NCI-H1092 (cell line): ENCODE measurements at regions not wholly inside any gene's neighbourhood (a gene's known extent, or its start where the extent isn't known, plus 50 kb on each side); places are given as distances from the start of the nearest gene placed in this dataset.

ENCODE experiments used
- DNase-seq: peaks from one replicate; lab custom pipeline; 2025; lab: John Stamatoyannopoulos, UW

DNA sequence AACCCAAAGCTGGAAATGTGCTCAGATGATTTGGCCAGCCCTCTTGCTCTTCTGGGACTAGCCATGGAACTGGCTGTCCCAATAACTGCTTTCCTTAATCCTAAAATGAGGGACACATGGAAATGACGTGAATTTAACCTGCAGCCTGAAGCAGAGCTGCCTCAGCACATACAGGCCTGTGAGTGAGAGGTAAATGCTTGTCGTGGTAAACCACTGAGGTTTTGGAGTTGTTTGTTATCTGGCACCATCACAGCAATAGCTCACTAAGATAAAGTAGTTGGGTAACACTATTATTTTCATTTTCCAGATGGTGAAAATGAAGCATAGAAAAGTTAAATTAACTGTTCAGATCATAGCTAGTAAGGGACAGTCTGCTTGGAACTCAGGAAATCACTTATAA lies 333.4 kb upstream of the CHD6 start:
- no peak for DNase-seq

- no peak for DNase-seq
These were observed 321.5 kb upstream of the CHD6 start for GRCh38 chr20:41939659-41940058.

- no peak for DNase-seq
These were observed 320.2 kb upstream of the CHD6 start for GRCh38 chr20:41938353-41938752.

DNA sequence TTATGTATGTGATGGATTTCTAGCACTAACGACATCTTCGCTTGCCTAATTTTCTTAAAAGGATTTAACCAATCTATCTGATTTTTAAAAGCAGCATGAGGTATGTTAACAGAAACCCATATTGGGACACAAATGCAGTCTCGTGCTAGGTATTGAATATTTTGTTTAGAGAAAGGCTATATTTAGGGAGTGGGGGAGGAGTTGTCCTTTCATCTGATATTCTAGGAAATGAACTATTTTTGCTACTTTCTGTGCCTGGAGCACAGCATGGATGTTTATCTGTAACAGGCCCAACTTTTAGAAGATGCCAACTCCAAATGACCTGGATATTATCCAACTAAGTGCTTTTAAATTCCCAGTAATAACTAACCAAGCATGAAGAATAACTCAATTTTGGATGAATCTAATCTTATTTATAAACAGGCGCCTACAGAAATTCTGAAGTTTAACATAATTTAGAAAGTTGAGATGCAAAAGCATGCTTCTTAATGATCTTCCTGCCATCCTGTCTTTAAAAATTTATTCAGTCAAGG lies 317.1 kb upstream of the CHD6 start:
- DNase-seq = no peak

GRCh38 chr20:41932431-41932830 lies 314.3 kb upstream of the CHD6 start:
- no peak for DNase-seq

DNA sequence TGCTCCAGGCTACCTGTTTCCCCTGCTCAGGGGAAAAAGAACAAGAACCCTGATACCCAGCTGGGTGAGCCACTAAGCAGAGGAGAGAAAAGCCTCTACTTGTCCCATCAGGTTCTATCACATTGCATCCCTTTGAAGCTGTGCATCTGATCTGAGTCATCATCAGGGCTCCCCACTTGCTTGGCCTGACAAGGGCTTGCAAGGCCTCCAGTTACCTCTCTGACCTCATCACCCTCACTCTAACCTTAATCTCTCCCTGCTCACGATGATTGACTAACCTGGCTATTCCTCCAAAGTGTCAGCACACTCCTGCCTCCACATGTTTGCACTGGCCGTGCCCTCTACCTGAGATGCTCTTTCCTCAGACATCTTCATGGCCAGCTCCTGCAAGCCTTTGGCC lies 309.5 kb upstream of the CHD6 start:
- DNase-seq = no peak

DNA sequence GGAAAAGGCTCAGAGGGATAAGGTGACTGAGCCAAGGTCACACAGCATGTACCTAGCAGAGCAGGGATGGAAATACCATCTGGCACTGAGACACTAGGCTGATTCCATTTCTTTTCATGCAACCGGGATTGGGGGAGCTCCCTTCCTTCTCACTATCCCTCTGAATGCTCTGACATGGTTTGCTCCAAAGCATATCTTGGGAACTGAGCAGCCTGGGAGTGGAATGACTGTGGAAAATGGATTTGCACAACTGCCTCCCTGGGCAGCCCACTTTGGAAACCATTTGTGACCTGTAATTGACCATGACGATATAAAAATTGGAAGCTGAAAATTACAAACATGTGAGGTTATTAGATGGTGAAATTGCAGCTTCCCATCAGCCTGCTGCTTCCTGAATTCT lies 309.0 kb upstream of the CHD6 start:
- no peak for DNase-seq

DNA sequence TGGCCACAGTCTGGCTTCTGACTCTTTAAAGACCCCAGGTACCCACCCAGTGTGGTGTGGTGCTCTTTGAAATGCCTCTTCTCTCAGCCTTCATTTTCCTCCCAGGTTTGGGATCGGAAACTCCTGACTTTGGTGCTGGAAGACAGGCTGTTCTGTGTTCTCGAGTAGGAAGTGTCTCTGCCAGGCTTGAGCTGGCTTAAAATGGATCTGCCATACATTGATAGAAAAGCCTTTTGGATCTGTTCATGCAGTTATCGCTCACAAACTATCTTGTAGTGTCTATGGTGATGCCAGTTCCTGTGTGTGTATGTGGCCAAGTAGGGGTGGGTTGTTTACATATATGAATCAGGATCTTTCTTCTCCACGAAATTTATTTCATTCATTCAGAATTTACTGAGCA lies 307.3 kb upstream of the CHD6 start:
- DNase-seq = no peak

DNA sequence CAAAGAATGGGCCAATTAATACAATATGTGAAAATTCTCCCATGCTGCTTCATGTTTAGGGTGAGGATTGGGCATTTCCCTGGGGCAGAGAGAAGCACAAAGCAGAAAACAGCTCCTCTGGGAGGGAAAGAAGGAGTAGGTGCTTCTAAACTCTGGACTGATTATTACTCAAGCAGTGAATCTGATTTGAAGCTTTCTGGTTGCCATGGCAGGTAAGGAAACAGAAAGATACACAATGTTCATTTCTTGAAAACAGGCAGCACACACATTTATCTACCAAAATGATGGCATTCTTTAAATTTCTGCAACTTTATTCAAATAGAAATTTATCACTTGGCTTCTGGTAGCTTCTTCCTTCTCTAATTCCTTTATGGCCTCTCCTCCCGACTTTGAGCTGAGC lies 305.4 kb upstream of the CHD6 start:
- DNase-seq = no peak

DNA sequence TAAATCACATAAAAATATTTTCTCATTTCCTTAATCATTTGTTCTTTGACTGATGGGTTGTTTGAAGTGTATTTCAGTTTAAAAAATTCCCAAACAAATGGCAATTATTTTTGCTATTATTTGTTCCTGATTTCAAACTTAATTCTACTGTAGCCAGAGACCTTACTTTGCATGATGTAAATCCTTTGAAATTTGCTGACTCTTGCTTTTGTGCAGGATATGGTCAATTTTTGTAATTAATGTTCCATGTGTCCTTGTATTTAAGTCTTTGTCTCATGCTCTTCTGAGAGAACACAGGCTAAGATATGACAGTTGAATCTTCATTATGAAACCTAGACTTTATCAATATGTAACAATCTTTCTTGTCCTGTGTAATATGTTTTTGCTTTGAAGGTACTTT lies 295.0 kb upstream of the CHD6 start:
- no peak for DNase-seq

DNA sequence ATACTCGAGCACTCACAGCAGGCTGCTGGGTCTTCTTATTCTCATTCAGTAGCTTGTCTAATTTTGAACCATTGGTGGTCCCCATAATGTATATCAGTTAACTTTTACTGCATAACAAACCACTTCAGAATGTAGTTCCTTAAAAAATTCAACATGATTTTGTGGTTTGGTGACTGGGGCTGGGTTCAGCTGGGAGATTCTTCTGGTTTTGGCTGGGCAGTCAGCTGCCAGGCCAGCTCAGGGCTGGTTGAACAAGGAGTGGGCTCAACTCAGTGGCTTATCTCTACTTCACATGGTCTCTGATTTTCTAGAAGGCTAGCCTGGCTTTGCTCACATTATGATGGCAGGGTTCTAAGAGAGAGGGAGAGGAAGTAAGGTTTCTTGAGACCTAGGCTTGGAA lies 292.4 kb upstream of the CHD6 start:
- DNase-seq = no peak

DNA sequence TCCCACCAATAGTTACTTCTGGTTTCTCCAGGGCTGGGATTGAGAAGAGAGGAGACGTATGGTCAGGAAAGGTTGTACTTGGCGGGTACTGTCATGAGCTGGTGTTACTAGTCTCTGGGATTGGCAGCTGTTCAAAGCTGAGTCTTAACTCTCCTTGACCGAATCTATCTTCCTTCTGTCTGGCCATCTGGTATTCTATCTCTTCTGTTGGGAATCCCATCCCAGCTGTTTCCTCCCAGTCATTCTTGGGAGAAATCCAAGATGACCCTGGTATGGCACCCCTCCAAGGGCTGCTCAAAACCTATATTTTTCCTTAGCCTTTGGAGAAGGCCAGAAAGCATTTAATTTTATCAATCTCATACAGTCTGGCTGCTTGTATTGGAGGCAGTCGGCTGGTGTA lies 287.0 kb upstream of the CHD6 start:
- DNase-seq = no peak

- DNase-seq = no peak
These were observed 285.4 kb upstream of the CHD6 start for GRCh38 chr20:41903586-41903985.

DNA sequence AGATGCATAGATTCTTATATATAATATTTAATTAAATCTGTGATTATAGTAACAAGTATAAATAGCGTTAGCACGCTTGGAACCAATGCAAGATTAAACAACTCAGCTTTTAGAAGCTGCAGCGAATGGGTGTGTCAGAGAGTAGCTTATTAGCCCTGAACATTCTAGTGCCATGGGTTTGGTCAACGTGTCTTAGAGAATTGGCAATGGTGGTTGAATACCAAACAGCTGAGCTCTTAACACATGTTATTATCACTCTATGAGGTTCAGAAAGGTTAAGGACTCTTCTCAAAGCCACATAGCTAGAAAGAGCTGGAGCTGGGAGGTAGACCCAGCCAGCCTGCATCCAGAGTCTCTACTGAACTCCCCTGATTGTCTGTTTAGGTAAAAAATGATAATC lies 284.2 kb upstream of the CHD6 start:
- DNase-seq = no peak

DNA sequence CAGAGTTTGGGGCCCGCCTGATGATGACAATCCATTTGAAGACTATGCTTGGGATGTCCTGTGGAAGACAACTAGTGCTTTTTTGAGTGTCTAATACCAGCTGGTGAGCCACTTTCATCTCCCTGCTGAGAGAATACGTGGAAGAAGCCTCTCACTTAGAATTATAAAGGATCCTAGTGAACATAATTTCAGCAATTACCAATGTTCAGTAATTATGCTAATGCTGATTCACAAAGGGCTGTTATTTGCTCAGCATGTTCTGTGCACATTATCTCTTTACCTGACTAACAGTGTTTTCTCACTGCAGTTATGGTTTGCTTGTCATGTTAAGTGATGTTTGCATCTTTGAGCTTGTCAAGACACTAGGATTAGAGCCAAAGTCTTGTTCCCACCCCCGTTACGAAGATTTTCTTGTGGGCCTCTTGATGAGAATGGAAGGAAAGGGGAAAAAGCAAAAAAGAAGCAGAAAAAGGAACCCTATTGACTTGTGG lies 282.1 kb upstream of the CHD6 start:
- DNase-seq = no peak

DNA sequence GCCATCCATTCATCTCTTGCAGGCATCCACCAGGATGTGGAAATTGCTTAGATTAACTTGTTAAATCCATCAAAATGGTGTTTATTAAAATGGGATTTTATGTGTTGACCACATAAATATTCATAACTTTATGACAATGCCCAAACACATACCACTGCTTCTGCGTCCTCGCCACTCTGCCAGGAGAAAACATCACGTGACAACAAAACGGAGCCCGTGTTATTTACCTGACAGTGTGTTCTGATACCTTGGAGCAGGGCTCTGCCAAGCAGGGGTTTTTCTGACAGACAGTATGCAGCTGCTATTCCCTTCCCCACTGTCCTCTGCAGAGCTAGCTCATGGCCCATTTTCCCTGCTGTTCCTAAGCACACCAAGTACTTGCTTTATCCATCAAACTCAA lies 279.5 kb upstream of the CHD6 start:
- no peak for DNase-seq

DNA sequence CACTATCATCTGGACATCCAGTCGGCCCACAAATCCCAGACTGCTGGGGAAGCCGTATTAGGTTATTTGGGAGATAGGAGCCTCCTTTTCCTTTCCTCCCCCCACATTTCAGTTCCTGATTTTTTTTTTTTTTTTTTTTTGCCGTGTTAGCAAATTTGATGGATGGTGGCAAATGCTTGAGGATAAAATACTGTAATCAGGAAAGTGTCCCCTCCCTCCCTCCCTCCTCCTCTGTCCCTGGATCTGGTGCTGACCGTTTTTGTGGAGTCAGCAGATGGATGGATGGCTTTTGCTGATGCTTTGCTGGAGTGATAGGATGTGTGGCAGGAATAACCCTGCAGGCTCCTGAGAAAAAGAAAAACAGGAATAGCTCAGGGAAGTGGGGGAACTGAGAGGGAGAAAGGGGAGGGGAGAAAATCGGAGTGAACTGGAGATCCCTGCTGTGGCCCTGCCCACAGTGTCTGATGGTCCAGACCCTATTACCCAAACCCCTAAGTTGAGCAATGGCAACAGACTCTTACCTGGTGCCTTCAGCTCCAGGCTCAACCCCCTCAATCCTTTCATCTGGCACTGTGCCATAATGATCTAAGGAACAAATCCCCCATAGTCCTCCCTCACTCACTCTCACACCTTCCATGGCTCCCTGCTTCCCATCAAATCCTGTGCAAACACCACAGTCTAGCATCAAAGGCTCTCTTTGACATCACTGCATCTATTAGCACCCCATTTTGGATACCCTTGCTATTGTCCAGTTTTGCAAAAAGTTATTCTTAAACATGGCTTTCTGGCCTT lies 277.3 kb upstream of the CHD6 start:
- DNase-seq = no peak

GRCh38 chr20:41894255-41894963 lies 276.2 kb upstream of the CHD6 start:
- DNase-seq = no peak

GRCh38 chr20:41892031-41892430 lies 273.9 kb upstream of the CHD6 start:
- no peak for DNase-seq

DNA sequence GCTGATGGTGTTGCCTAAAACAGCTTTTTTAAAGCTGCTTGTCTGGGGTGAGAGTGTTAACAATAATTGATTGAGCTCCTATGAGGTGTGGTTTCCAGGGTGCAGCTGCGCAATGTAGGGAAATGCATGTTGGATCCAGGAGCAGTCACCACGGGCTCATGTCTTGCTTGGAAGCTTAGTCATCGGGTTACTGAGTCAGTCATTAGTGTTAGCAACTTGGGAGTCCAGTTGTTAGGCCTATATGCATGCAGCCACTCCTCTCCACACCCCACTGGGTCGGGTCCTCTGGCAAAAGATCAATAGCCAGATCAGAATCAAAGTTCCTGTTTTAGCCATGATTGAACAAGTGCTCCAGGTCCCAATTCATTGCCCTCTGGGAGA lies 271.7 kb upstream of the CHD6 start:
- no peak for DNase-seq

DNA sequence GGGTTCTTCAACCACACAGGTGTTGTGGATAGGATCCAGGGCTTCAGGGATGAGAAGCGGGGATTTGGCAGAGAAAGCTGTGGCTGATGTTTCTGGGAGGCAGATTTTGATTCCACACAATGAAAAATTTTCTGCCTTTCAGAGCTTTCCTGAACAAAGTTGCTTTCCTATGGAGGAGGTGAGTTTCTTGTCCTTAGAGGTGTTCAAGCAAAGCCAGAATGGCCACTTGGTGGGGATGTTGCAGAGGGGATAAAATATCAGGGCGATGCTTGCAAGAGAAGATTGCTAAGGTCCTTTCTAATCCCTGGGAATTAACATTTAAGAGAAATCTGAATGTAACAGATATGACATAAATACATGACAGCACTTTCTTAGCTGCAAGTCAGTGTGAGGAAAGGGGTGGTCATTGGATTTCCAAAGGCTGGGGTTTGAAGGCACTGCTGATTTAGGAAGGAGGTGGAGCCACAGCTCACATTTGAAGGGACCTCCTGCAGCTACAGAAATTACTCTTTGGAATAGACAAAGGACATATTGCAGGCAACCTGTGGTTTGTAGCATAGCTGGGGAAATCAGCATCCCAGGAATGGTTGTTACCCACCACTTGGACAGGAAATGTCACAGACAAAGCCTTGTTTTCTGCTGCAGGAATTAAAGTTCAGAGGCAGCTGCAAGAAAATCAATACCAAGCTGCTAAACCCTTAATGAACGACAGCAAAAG lies 271.1 kb upstream of the CHD6 start:
- no peak for DNase-seq

GRCh38 chr20:41888434-41888833 lies 270.3 kb upstream of the CHD6 start:
- DNase-seq = no peak

- DNase-seq = no peak
These were observed 269.3 kb upstream of the CHD6 start for GRCh38 chr20:41887500-41887899.
